ENCODE measurements at regions not wholly inside any gene's neighbourhood (a gene's known extent, or its start where the extent isn't known, plus 50 kb on each side); places are given as distances from the start of the nearest gene placed in this dataset.

DNA sequence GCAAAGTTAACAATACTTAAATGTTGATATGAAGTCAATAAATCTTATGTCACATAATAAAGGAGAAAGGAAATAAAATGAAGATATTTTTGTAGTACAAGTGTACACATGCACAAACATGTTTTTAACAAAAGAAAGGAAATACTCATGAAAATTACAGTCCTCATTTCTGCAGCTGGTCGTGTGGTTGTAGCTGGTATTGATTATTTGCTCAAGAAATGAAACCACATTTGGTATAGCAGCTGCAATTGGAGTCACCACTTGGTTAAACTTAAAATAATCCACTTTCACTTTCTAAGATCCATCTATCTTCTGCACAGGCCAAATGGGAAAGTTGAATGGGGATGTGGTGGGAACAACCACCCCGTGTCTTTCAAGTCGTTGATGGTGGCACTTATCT lies 580.5 kb upstream of the NRXN1 start:
- TF ChIP-seq, protein P1, sequence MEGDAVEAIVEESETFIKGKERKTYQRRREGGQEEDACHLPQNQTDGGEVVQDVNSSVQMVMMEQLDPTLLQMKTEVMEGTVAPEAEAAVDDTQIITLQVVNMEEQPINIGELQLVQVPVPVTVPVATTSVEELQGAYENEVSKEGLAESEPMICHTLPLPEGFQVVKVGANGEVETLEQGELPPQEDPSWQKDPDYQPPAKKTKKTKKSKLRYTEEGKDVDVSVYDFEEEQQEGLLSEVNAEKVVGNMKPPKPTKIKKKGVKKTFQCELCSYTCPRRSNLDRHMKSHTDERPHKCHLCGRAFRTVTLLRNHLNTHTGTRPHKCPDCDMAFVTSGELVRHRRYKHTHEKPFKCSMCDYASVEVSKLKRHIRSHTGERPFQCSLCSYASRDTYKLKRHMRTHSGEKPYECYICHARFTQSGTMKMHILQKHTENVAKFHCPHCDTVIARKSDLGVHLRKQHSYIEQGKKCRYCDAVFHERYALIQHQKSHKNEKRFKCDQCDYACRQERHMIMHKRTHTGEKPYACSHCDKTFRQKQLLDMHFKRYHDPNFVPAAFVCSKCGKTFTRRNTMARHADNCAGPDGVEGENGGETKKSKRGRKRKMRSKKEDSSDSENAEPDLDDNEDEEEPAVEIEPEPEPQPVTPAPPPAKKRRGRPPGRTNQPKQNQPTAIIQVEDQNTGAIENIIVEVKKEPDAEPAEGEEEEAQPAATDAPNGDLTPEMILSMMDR (conservative IDR thresholded peaks at IDR 0.05), result no peak
- TF ChIP-seq EZH2 (IDR thresholded peaks at IDR 0.05; ENCODE audit: low read depth), result no peak

Data from PC-9 (cell line).